Glomerular visceral epithelial cell (primary cell): ENCODE measurements at regions not wholly inside any gene's neighbourhood (a gene's known extent, or its start where the extent isn't known, plus 50 kb on each side); places are given as distances from the start of the nearest gene placed in this dataset.

Experiments
- DNase-seq: peaks from one replicate; pipeline ENCODE4 v3.0.0-alpha.2; 2016; ENCODE audit errors: extremely low spot score

DNA sequence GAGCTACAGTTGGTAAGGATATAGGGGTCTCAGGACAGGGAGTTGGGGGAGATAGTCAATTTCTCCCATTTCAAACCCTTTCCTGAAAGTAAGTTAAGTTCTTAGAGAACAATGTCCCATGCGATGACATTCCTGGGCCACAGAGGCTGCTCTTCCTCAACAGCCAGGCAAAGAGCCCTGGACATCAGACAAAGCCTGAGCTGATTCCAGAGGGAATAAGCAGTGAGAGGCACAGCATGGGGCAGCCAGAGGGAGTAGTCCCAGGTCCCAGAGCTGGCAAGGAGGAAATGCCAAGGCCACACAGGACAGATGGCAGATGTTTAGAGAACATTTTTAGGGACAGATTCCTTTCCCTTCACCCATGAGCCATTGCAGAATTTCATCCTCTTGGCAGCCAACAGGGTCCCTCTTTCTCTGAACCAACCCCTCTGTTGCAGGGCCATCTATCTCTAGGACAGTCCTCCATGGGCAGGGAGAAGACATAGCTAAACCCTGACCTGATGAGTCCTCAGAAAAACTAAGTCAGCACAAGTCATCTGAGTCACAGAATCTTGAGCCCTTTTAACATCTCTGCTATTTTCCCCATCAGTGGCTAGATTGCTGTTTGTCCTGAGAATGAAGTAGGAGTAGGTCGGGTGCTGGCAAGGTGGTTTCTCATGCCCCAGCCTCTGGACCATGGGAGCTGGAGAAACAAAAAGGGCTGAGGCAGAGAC lies 60.3 kb upstream of the CALM2 start:
- no peak for DNase-seq

DNA sequence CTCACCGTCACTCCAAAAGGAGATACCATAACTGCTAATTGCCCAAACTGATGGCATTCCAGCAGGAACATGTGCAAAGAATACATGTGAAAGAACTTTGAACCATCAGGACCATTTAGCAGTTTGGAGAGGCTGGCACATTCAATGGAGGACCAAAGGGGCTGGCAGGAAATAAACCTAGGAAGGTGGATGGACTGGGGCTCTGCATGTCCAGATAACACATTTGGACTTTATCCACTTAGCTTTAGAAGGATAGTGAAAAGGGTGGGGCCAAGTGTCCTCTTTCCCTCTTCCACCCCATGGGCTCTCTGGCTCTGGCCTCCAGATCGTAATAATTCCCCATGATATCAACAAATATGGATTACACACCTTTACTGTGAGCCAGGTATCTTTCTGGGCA lies 58.8 kb upstream of the CALM2 start:
- DNase-seq: no peak

DNA sequence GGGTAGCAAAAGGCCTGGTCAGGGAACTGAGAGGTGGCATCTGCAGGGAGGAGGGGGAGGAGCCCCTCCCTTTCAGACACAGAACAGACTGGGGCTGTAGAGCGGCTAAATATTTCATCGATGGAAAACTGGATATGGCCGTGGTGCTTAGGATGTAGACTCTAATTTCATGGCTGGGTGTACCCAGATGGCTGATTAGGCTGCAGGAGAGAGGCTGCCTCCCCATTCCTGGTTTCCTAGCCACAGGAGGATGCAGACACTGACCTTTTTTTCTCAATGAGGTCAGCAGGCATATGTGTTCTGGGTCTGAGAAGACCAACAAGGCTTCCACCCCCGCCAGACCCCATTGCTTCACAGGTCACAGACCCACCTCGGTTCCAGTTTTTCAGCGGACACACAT lies 58.1 kb upstream of the CALM2 start:
- no peak for DNase-seq

DNA sequence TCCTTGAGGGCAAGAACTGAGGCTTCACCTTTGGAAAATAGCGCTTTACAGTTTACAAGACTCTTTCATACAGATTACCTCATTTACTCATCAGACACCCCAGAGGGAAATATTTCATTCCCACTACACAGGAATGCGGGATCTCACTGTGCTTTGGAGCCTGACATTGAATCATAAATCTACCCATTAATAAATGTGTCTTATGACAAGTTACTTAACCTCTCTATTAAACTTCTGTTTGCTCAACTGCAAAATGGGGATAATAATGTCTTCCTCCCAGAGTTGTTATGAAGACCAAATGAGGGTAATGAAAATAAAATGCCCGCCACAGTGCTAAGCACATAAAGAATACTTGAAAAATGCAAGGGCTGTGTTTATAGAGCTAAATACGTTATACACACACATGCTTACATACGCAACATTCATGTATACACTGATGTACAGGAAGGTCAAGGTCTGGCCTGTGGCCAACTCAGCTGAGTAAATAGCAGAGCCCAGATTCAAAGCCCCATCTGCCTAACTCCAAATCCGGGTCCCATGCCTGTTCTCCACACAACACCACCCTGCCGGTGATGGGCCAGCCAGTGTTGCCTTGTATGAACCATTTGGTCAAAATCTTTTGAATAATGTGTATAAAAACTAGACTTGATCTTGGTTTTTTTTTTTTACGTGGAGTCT lies 56.6 kb upstream of the CALM2 start:
- peak; percentile 46 for DNase-seq

DNA sequence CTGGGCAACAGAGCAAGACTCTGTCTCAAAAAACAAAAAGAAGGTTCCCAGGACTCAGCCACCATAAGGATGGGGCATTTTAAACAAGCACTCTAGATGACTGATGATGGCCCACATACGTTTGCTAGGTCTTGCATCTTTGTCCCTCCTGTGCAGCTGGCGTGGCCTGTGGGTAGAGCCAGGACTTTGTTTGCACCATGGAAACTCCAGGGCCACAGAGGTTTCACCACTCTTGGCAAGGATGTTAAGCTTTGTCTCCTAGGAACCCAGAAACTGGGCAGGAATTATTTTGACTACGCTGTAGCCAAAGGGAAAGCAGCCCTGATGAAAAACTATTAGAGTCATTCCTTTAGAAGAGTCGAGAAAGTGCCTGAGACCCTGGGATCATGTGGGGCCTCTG lies 54.1 kb upstream of the CALM2 start:
- DNase-seq: no peak

DNA sequence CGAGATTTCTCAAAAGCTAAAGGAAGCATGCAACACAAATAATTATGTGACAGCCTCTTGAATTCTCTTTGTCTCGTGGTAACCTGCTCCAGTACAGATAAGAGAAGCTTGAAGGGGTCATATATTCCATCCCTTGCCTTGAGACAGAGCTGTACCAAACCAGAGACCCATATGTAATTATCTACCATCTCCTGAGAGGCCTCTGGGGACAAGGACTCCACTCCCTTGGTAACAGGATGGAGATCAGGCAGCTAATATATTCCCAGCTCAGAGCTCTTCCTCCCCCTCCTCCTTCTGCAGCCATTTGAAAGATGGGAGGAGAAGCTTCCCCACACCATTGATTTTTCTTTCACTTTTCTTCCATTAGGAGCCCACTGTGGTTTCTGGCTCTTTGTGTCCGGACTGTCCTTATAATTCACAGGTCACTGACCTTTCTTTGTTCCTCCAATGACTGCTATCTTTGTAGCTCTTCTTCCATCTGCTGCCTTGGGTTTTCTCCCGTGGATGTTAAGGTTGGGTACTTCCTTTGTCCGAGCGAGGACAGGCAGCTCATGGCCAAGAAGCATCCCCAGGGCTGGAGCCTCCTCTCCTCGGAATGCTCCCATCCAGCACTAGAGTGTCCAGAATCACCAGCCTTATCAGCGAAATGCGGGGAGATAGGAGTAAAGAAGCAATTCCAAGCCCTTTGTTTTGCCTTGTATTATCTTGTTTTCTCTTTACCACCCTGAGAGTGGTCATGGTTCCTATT lies 51.4 kb upstream of the CALM2 start:
- DNase-seq: no peak

DNA sequence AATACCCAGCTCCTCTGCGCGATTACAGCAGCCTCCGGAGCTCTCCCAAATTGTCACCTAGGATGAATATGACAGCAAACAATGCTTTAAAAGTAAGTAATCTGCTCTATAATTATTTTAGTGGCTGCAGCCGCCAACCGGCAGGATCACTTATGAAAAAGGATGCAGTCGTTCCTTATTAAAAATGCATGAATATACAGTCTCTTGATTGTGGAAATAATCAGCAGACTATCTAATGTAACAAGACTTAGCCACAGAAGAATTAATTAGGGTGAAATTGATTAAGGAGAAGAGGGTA lies 50.6 kb upstream of the CALM2 start:
- no peak for DNase-seq

DNA sequence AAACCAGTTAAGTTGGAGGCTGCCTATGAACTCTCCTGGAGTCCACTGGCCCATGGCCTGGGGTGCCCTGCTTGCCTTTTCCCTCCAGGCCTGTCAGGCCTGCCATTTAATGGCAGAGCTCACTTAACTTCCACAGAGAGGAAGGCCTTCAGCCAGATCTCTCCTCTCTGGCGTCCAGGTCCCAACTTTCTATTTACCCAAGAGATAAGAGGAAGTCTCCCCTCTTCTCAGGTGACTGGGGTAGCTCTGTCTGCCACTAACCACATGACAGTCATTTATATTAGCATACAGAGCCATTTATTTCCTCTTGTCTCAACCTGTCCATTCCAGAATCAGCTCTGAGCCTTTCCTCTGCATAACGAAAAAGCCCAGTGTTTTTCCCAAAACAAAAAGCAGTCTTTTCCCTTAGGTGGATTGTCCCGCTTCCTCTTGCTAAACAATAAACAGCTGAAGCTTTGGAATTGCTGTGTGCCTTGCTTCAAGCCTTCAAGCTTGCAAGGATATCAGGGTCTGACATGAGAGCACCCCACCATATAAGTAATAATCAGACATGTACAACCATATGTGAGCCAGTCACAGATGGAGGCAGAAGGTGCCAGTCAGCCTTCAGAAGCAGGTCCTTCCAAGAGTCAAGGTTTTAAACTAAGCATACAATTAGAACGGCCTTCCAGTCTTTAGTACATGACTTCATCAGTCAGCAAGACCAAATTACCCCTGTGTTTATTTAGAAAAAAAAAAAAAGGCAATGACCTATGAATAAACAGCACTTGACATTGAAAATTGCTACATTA lies 50.0 kb upstream of the CALM2 start:
- no peak for DNase-seq
